ENCODE measurements at regions not wholly inside any gene's neighbourhood (a gene's known extent, or its start where the extent isn't known, plus 50 kb on each side); places are given as distances from the start of the nearest gene placed in this dataset.

DNA sequence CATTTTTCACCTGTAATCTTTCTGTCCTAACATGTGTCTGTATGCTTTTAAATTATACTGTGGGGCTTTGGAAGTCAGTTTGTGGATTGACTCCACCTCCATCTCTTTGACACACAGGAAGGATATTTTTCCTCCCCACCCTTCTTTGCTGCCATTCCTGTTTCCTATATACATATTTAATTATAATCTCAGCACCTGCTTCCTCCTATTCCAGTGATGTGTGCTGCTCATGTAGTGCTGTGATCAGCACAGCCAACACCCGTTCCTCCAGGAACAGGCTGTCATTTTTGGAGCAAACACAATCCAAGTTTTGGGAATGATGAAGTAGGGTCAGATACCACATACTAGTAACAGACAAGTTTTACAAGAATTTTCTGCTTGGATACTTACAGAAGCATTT is 135.0 kb upstream of the PRPS1L1 start:
- H3K27ac ChIP-seq = no peak overlapping the region
- H3K4me1 ChIP-seq (ENCODE audit: insufficient read depth) = no peaks in the 10 kb centered on the region
- no peak overlapping the region for H3K4me3 ChIP-seq
- H3K36me3 ChIP-seq = no peaks in the 10 kb centered on the region
- H3K9me3 ChIP-seq = no peaks in the 10 kb centered on the region
- DNase-seq = no peak
- intact Hi-C loops (cut with DNase I) = no loop called here
- 38 to 51% (median 44%) methylated on average over 1 of the region's 1 CpG for WGBS, 3 donors
- TF ChIP-seq EP300 (IDR thresholded peaks at IDR 0.05) = no peak
- TF ChIP-seq POLR2A (IDR thresholded peaks at IDR 0.05) = no peak
- TF ChIP-seq, protein P1, sequence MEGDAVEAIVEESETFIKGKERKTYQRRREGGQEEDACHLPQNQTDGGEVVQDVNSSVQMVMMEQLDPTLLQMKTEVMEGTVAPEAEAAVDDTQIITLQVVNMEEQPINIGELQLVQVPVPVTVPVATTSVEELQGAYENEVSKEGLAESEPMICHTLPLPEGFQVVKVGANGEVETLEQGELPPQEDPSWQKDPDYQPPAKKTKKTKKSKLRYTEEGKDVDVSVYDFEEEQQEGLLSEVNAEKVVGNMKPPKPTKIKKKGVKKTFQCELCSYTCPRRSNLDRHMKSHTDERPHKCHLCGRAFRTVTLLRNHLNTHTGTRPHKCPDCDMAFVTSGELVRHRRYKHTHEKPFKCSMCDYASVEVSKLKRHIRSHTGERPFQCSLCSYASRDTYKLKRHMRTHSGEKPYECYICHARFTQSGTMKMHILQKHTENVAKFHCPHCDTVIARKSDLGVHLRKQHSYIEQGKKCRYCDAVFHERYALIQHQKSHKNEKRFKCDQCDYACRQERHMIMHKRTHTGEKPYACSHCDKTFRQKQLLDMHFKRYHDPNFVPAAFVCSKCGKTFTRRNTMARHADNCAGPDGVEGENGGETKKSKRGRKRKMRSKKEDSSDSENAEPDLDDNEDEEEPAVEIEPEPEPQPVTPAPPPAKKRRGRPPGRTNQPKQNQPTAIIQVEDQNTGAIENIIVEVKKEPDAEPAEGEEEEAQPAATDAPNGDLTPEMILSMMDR (IDR thresholded peaks at IDR 0.05) = no peak
- no peaks in the 10 kb centered on the region for H3K27me3 ChIP-seq

- no peaks in the 10 kb centered on the region for H3K9me3 ChIP-seq
- no peaks in the 10 kb centered on the region for H3K4me1 ChIP-seq (ENCODE audit: insufficient read depth)
- WGBS, 3 donors = 93 to 96% (median 94%) methylated on average over 3 of the region's 3 CpGs
- H3K27me3 ChIP-seq = no peaks in the 10 kb centered on the region
- no peak for DNase-seq
- no peak for TF ChIP-seq EP300 (IDR thresholded peaks at IDR 0.05)
- TF ChIP-seq, protein P1 (IDR thresholded peaks at IDR 0.05) = no peak
- no peak for TF ChIP-seq POLR2A (IDR thresholded peaks at IDR 0.05)
- intact Hi-C loops (cut with DNase I) = no loop called here
- no peak overlapping the region for H3K4me3 ChIP-seq
- H3K36me3 ChIP-seq = no peaks in the 10 kb centered on the region
- no peak overlapping the region for H3K27ac ChIP-seq
These were observed 135.4 kb upstream of the PRPS1L1 start for GRCh38 chr7:18163091-18163490.

DNA sequence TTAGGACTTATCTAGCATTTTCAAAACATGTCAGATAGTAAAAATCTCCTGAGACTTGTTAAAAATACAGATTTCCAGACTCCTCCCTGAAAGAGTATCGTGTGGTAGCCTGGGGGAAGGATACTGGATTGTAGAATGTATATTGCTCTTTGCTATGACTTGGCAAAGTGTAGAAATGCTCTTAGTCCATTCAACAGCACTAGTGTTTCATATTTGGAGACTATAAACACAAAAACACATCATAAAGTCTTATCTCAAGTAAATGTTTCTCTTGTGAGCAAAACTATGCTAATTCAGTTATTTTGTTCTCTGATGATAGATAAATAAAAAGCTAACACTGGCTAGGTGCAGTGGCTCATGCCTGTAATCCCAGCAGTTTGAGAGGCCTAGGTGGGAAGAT is 137.5 kb upstream of the PRPS1L1 start:
- intact Hi-C loops (cut with DNase I) = no loop called here
- Histone ChIP-seq H3K27ac (no peak overlapping the region), H3K4me1 (ENCODE audit: insufficient read depth) (no peaks in the 10 kb centered on the region), H3K4me3 (no peak overlapping the region), H3K36me3 (no peaks in the 10 kb centered on the region), H3K9me3 (no peaks in the 10 kb centered on the region), H3K27me3 (no peaks in the 10 kb centered on the region)
- no peak for DNase-seq
- no peak for TF ChIP-seq POLR2A (IDR thresholded peaks at IDR 0.05)
- TF ChIP-seq EP300 (IDR thresholded peaks at IDR 0.05) = no peak
- TF ChIP-seq, protein P1 (IDR thresholded peaks at IDR 0.05) = no peak
- 21 to 24% (median 23%) methylated on average over 1 of the region's 1 CpG for WGBS, 3 donors

GRCh38 chr7:18166002-18166401 is 138.4 kb upstream of the PRPS1L1 start:
- intact Hi-C loops (cut with DNase I) = no loop called here
- TF ChIP-seq POLR2A (IDR thresholded peaks at IDR 0.05) (no peak), EP300 (IDR thresholded peaks at IDR 0.05) (no peak)
- TF ChIP-seq, protein P1 (IDR thresholded peaks at IDR 0.05) = no peak
- no peaks in the 10 kb centered on the region for H3K36me3 ChIP-seq
- no peaks in the 10 kb centered on the region for H3K4me1 ChIP-seq (ENCODE audit: insufficient read depth)
- no peak overlapping the region for H3K27ac ChIP-seq
- no peak overlapping the region for H3K4me3 ChIP-seq
- no peaks in the 10 kb centered on the region for H3K9me3 ChIP-seq
- 87 to 90% (median 88%) methylated on average over 3 of the region's 3 CpGs for WGBS, 3 donors
- no peak for DNase-seq
- H3K27me3 ChIP-seq = no peaks in the 10 kb centered on the region

GRCh38 chr7:18167815-18168214 is 140.2 kb upstream of the PRPS1L1 start:
- no peaks in the 10 kb centered on the region for H3K27me3 ChIP-seq
- TF ChIP-seq, protein P1 (IDR thresholded peaks at IDR 0.05) = no peak
- TF ChIP-seq EP300 (IDR thresholded peaks at IDR 0.05) = no peak
- H3K36me3 ChIP-seq = no peaks in the 10 kb centered on the region
- 75 to 86% (median 82%) methylated on average over 1 of the region's 1 CpG for WGBS, 3 donors
- H3K4me1 ChIP-seq (ENCODE audit: insufficient read depth) = no peaks in the 10 kb centered on the region
- no peak overlapping the region for H3K27ac ChIP-seq
- H3K9me3 ChIP-seq = no peaks in the 10 kb centered on the region
- no peak overlapping the region for H3K4me3 ChIP-seq
- intact Hi-C loops (cut with DNase I) = no loop called here
- DNase-seq = no peak
